Head of caudate nucleus (tissue), 42 donors: ENCODE measurements at regions not wholly inside any gene's neighbourhood (a gene's known extent, or its start where the extent isn't known, plus 50 kb on each side); places are given as distances from the start of the nearest gene placed in this dataset.

ENCODE experiments used
- DNase-seq, 42 donors: peaks; one replicate each; pipeline versions ENCODE4 v3.0.0 to v3.0.0-alpha.2; 2020 to 2021; ENCODE audit warnings: mixed read lengths in 7 of 42
- intact Hi-C: fragments of 100-400 bp; cut with DNase I; formaldehyde crosslinking; loops from one replicate; pipeline ENCODE4 v1.15.0; 2022

DNA sequence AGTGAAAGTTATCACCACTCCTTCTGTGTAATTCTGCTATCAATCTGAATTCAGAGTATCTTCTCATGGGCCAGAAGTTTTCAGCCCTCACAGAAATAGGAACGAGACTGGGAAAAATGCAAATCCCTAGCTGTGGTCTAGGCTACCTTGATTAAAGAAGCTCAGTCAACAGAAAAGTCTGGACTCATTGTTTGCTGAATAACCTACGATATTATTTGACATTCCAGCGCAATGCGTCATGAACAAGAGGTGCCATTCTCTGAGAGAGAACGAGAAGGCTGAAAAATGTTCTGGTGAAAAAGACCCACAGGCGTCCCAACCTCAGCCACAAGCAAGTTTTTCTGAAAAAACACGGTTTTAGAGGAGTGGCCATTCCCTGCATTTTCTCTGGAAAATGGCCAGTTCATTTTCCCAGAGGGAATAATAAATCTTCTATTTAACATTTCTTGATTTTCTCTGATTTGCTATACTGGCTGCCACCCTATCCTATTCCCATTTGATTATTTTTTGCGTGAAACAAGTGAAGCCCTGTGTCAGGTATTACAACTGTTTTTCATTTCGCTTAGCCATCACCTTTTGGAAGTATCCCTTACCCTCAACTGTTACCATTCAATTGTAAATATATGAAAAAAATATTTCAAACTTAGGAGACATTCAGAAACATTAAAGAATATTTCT is 1117.6 kb upstream of the PRKX start:
- intact Hi-C loops = no loop called here
- DNase-seq = no peak

DNA sequence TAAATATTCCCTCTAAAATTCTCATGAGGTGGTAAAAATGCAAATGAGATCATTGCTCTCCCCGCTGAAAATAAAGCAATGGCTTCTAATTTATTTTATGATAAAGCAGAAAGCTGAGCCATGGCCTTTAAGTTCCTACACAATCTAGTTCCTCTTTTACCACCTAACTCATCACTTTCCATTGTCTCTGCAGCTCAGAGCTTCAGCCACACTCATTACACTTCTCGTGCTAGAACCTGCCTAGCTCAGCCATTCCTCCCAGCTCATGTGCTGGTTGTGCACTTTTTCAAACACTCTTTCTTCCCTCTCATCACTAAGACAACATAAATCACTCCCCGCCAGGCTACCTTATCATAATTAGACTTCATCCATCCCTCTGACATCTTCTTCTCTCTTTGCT is 1112.1 kb upstream of the PRKX start:
- intact Hi-C loops = no loop called here
- no peak for DNase-seq

DNA sequence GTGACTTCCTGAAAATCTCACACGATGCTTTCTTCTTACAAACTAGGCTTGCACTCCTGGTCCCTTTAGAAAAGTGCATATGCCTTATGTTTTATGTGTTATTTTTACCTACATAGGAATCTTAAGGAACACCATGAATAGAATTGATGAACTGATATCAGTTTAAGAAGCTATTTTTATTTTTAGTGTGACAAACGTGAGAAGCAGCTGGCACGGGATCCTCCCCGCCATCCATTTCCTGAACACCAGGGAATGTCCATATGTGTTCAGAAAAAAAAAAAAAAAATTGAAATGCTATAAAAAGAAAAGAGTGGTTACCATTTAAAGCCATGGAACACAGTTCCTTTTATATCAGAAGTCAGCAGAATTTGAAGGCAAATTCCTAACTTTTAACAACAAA is 1096.1 kb upstream of the PRKX start:
- intact Hi-C loops = no loop called here
- no peak for DNase-seq

DNA sequence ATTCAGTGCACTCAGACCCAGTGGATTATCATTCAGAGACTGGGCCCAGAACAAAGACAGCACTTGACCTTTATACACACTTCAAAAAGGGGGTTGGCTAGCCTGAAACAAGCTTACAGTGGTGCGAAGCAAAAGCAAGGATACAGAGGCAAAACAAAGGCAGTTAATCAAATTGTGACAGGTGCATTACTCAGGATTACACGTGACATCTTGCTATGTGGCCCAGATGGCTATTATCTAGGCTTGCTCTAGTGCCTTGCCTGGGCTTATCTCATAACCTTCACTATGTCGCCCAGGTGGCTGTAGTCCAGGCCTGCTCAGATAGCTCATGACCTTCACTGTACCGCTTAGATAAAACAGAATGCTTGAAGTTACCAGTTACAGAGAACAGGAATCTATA is 1092.1 kb upstream of the PRKX start:
- no peak for DNase-seq
- intact Hi-C loops = no loop called here

DNA sequence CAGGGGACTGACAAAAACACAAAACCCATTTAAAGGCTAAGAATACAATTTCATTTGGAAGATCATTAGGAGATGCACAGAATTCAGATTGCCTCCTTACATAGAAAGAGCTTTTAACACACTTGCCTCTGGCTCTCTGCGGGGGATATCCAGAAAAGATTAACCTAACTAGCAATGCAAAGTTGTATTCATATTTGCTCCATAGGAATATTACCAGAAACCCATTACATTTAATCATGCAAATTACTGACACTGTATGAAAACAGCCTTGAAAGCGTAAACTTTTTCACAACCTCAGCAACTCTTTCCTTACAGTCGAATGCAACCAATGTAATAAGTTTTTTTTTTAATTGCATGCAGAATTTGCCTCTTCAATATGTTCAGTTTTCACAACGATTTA is 1087.3 kb upstream of the PRKX start:
- intact Hi-C loops = no loop called here
- DNase-seq = no peak

DNA sequence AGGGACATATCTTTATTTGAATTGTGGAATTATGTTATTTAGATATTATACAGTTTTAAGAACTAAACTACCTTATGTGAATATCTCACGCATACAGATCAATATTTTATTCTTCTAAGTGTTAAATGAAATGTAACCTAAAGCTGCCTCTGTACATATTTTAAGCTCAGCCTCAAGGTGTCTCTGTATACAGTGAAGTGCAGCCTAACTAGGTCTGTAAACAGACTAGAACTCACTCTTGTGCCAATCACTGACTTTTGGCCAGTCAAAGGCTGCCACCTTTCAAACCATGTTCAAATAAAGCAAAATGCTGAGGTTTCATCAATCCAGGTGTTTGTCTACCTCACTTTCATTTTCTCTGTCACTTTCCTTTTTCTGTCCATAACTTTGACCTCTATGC is 1074.5 kb upstream of the PRKX start:
- DNase-seq = no peak
- intact Hi-C loops = no loop called here

DNA sequence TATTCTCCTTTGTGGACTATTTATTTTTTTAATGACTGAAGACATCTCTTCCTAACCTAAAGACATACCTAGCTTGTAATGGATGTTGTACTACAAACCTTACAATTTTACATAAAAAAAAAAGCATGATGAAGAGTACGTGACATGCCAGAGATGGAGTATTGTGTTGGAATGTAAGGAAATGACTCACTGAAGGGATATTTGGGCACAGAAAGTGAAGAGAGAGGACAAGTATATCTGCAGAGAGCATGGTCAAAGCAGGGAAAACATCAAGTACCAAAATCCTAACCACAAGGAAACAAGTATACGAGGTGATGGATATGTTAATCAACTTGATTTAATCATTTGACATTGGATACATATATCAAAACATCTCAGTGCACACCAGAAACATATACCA is 1051.4 kb upstream of the PRKX start:
- intact Hi-C loops = no loop called here
- no peak for DNase-seq

DNA sequence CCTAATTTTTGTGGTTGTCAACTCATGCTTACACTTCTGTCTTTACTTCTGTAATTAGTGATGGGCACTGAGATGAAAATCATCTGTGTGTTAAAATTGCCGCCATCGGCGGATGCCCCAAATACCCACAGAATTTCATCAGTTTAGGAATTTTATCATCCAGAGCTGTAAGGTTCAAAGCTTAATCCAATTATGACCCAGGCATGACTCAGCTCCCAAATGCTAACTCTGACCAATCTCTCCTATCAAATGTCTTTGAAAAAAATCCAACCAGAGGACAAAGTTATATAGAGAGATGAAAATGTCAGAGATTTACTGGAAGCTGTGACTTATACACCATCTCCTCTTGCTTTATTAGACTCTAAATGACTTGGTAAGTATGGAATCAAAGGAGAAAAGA is 1048.7 kb upstream of the PRKX start:
- intact Hi-C loops = no loop called here
- DNase-seq = no peak

DNA sequence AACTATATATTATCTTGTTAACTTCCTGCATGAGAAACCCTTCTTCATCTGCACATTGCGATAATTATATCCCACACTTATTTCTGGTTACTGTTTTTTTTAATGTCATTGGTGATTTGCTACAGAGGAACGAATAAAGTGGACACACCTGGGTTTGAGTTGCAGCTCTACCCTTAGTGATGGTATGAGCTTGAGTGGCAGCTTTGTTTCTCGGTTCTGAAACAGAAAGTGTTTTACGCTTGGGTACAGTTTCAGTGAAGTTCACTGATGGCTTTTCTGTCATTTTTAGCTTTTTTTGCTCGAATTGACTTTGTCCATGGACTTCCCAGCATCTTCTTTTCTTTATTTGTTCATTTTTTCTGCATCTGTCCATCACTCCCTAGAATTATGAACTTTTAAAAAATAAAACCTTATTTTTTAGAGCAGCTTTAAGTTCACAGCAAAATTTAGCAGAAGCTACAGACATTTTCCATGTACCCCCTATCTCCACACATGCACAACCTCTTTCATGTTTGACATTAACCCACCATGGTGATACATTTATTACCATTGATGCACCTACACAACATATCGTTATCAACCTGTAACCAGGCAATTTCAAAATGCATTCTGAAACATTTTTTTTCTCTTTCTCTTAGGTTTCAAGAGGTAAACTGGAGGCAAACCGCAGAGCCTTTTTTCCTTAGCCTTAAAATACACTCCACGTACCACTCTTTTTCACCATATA is 1041.6 kb upstream of the PRKX start:
- intact Hi-C loops = no loop called here

DNA sequence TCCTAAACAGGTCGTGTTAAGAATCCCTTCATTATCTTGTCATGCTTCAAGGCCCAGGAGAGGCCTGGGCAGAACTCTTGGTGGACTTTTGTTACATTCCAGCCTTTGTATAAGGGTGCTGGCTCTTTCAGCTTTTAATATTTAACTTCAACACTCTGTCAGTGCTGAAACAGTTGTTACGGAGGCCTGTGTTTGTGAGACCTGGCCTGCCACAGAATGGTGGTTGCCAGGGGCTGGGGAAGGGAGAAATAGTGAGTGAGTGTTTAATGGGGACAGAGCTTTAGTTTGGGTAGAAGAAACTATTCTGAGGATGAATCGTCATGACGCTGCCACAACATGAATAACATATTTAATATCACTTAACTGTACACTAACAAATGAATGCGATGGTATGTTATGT is 1027.6 kb upstream of the PRKX start:
- intact Hi-C loops = no loop called here
- DNase-seq = no peak

More for the DNA sequence above, 1041.6 kb upstream of the PRKX start:
- no peak for DNase-seq

DNA sequence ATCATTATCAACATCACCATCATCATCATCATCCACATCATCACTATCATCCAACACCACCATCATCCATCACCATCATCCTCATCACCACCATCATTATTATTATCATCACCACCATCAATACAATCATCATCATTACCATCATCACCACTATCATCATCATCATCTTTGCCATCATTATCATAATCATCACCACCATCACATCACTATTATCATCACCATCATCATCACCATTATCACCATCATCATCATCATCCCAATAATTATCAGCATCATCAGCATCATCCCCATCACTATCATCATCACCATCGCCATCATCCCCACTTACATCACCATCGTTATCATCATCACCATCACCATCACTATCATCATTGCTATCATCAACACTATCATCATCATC is 1021.9 kb upstream of the PRKX start:
- no peak for DNase-seq
- intact Hi-C loops = no loop called here

DNA sequence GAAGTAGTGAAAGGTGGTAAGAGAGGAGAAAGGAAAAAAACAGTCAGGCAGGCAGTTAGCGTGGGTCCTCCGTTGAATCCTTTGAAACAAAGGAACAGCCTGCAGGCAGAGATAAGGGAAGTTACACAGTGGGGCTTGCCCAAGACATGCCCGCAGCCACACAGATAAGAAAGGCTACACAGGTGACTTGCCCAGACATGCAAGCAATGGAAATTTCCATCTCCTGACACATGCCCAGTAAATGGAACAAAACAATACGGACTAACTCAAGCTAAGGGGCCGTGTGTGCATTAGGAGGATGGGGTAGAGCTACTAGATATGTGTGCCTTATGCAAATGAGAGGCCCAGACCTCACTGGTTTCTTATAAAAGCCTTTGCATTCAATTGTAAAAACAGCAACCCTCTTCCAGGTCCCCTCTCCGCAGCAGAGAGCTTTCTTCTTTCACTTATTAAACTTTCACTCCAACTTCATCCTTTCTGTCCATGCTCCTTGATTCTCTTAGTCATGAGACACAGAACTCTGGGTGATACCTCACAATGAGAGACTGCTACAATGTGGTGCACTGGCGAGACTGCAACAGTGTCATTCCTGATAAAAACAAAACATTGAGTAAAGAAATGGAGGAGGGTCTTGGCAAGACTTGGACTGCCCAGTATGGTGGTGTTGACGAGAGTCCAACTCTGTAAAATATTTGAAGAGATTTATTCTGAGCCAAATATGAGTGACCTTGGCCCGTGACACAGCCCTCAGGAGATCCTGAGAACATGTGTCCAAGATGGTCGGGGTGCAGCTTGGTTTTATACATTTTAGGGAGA is 997.4 kb upstream of the PRKX start:
- DNase-seq = peak in 3 of 42 donors; percentile 3 to 20 (median 6)
- intact Hi-C loops = no loop called here

DNA sequence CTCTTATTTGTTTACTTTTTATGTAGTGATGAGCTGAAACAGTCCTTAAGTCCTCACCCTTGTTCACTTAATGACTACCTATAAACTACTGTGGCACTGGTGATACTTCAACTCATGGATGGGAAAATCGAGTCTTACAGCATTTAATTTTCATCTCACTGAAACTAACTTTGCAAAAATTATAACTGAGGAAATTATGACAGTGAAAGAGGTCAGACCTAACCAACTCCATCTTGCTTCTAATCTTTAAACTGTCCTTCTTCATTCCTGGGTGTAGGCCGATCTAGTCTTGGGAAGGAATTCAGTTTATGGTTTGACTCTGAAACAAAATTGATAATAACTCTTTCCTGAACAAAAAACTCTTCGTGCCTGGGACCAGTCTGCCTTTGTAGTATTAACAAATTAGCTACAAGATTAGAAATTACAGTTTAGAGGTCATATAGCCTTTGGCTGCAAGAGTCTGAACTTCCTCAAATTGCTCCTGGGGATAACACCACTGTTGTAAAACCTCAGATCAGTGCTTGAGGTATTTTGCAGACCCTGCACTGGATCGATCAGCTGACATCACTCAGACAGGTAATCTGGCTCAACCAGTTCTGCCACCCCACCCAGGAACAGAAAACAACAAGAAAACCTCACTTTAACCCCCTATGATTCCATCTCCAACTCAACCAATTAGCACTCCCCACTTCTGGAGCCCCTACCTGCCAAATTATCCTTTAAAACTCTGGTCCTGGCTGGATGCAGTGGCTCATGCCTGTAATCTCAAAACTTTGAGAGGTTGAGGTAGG is 995.7 kb upstream of the PRKX start:
- intact Hi-C loops = no loop called here
- DNase-seq = no peak

DNA sequence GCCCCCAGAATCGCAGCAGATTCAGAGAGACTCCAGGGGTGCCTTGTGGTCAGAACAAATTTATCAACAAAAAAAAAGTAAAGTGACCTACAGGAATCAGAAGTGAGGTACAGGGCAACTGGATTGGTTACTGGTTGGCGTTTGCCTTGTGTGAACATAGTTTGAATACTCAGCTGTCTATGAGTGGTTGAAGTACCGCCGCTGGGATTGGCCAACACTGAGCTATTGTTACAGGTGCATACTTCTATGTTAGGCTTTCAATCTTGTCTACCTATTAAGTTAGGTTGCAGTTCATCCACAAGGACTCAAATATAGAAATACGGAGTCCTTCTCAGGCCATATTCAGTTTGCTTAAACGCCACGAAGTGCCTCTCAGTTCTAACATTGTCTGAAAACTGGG is 993.5 kb upstream of the PRKX start:
- DNase-seq = no peak
- intact Hi-C loops = no loop called here

DNA sequence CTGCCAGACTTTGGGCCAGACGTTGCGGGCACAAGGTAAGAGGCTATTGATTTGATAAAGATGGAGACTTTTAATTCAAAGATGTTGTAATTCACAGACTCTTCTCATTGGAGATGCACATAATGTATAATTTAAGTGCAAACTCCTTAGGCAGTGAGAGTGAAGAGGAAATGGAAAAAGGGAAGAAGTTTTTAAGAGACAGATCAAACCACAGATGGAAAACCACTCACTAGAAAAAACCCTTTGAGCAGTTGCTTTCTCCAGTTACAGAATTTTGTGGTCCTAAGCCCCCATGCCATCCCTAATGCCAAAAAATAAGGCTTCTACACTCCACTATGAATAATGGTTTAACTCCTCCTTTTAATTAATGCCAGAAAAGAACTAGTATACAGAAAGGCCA is 977.1 kb upstream of the PRKX start:
- intact Hi-C loops = no loop called here

DNA sequence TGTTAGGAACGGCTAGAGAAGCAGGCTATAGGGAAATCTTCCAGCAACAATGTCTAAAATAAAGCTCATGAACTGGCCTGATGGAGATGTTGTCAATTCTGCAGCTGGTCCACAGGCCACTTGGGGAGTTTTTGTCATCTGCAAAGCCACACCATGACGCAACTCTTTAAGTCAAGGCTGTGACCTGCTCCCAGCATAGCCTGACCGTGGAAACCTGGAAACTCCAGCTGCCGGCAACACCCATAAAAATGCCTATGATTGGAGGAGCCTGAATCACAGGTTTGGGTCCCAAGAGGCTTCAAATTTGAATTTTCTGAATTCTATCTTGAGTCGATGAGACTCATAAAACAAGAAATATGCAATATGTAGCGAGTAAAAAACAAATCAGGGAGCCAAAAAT is 969.2 kb upstream of the PRKX start:
- no peak for DNase-seq
- intact Hi-C loops = no loop called here

More for the DNA sequence above, 977.1 kb upstream of the PRKX start:
- no peak for DNase-seq

DNA sequence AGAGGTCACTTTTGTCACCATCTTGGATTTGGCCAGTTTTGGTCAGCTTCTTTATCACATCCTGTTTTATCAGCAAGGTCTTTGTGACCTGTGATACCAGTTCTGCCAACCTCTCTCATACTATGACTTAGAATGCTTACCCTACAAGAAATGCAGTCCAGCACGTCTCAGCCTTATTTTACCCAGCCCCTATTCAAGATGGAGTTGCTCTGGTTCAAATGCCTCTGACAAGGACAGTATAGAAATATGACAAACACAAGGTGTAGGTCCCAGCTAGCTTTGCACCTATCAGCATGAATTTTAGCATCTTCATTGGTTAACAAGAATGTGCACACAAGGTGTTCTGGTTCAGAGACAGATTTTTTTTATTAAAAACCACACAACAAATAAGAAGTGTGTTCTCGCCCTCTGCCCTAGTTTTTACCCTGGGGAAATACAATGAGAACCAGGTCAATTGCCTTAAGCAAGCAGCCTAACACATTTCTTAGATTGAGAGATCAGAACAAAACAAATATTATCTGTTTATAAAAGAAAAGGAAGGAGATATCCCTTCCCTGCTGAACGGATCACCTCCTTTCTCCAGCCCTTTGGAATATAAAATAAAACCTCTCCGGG is 962.3 kb upstream of the PRKX start:
- intact Hi-C loops = no loop called here
- no peak for DNase-seq

DNA sequence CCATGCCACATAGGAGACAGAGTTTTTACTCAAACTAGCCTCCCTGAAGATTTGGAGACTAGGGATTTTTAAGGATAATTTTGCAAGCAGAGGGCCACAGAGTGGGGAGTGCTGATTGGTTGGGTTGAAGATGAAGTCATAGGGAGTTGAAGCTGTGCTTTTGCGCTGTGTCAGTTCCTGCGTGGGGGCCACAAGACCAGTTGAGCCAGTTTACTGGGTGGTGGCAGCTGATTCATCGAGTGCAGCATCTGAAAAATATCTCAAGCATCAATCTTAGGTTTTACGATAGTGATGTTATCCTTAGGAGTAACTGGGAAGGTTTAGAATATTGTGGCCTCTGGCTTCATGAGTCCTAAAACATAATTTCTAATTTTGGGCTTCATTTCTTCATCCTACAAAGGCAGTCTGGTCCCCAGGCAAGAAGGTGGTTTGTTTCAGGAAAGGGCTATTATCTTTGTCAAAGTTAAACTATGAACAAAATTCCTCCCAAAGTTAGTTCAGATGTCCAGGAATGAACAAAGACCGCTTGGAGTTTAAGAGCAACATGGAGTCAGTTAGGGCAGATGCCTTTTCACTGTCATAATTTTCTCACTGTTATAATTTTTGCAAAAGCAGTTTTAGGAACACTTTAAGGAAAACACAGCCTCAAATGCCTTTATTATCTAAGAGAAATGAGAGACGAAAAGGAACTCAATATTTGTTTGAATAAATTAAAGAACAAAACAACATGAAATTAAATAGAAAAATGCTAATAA is 960.8 kb upstream of the PRKX start:
- no peak for DNase-seq
- intact Hi-C loops = no loop called here
